HCT116 (cell line): ENCODE measurements at regions not wholly inside any gene's neighbourhood (a gene's known extent, or its start where the extent isn't known, plus 50 kb on each side); places are given as distances from the start of the nearest gene placed in this dataset.

Experiments
- ATAC-seq: fragments of 200-7000 bp; cut with Tn5 transposase; 2 replicates; pipeline ENCODE4 v1.9.1; 2020; ENCODE audit warnings: mild to moderate bottlenecking, moderate library complexity
- BruUV-seq: library from RNA; stranded (reverse); fragments of 400-500 nt; replicated peaks from 2 replicates; lab custom pipeline; 2021; lab: Mats Ljungman, UMichigan
- CTCF ChIA-PET: fragments of 300-600 bp; sonication (Branson Sonifier 250); formaldehyde crosslinking; loops from one replicate; lab custom pipeline; 2021; ENCODE audit warnings: antibody characterized with exemption; lab: Charles Lee
- POLR2A ChIA-PET: fragments of 300-600, 350-600 bp; sonication (Branson Sonifier 250); formaldehyde crosslinking; loops from one replicate; lab custom pipeline; 2021; ENCODE audit warnings: antibody characterized with exemption; lab: Charles Lee
- RAD21 ChIA-PET, 2 experiments: fragments of 300-600 bp; sonication (Branson Sonifier 250); formaldehyde crosslinking; loops; one replicate each; lab custom pipeline; 2023; ENCODE audit warnings: low total read pairs in 2 of 2; ENCODE audit not compliant: uncharacterized antibody in 2 of 2, unreplicated experiment in 2 of 2, low non-redundant PET in 1 of 2; lab: Charles Lee
- DNase-seq: peaks from one replicate; pipeline ENCODE4 v3.0.0-alpha.2; 2010; ENCODE audit warnings: low read depth, low spot score
- H2AFZ ChIP-seq: fragments of 200-600 bp; shearing (Covaris generic), sonication (generic); 2 replicates; pipeline ENCODE4 v1.6.1; 2017; ENCODE audit warnings: low read depth, mixed run types, mixed read lengths, antibody characterized with exemption, low read length; ENCODE audit not compliant: poor library complexity, severe bottlenecking
- H3K27ac ChIP-seq: 2 replicates; pipeline ENCODE4 v1.5.1; 2012; ENCODE audit warnings: low read depth, low read length
- H3K27me3 ChIP-seq: fragments of 200-600 bp; sonication (generic); 2 replicates; pipeline ENCODE4 v1.6.1; 2016; ENCODE audit warnings: mixed run types, low read length, mixed read lengths; ENCODE audit not compliant: insufficient read depth
- H3K36me3 ChIP-seq, 2 experiments: fragments of 200-500 bp in 1 of 2; fragments of 200-600 bp in 1 of 2; sonication (Bioruptor generic) in 1 of 2; sonication (generic) in 1 of 2; 2 replicates each; pipeline versions ENCODE4 v1.5.1 to v1.6.1; 2014 to 2016; ENCODE audit warnings: low read length in 2 of 2, inconsistent platforms in 1 of 2, mixed read lengths in 1 of 2, mixed run types in 1 of 2; ENCODE audit not compliant: insufficient read depth in 2 of 2, control insufficient read depth in 1 of 2
- H3K4me1 ChIP-seq, 2 experiments: fragments of 200-600 bp in 1 of 2; sonication (generic) in 1 of 2; 2 replicates each; pipeline versions ENCODE4 v1.5.1 to v1.6.1; 2012 to 2017; ENCODE audit warnings: low read length in 2 of 2, inconsistent platforms in 1 of 2, mild to moderate bottlenecking in 1 of 2, mixed read lengths in 1 of 2, mixed run types in 1 of 2, moderate library complexity in 1 of 2; ENCODE audit not compliant: insufficient read depth in 2 of 2, control insufficient read depth in 1 of 2
- H3K4me2 ChIP-seq: fragments of 200-600 bp; sonication (generic); 2 replicates; pipeline ENCODE4 v1.6.1; 2017; ENCODE audit warnings: mixed run types, low read length, mixed read lengths
- H3K4me3 ChIP-seq, 2 experiments: fragments of 200-600 bp in 1 of 2; sonication (generic) in 1 of 2; replicated peaks in 1 of 2; 2 replicates each; pipeline ENCODE4 v1.5.1; 2011 to 2016; ENCODE audit warnings: low read length in 2 of 2, control low read depth in 1 of 2, low read depth in 1 of 2, mild to moderate bottlenecking in 1 of 2, mixed read lengths in 1 of 2, mixed run types in 1 of 2
- H3K79me2 ChIP-seq: fragments of 200-600 bp; sonication (generic); 2 replicates; pipeline ENCODE4 v1.6.1; 2017; ENCODE audit warnings: mild to moderate bottlenecking, mixed run types, low read length, moderate library complexity, mixed read lengths; ENCODE audit not compliant: insufficient read depth
- H3K9ac ChIP-seq: fragments of 200-600 bp; sonication (generic); 2 replicates; pipeline ENCODE4 v1.6.1; 2016; ENCODE audit warnings: low read length, mixed read lengths
- H3K9me2 ChIP-seq: fragments of 200-600 bp; sonication (generic), shearing (Covaris generic); 2 replicates; pipeline ENCODE4 v1.6.1; 2017; ENCODE audit warnings: mixed run types, mild to moderate bottlenecking, moderate library complexity; ENCODE audit not compliant: insufficient read depth
- H3K9me3 ChIP-seq, 2 experiments: fragments of 200-500 bp in 1 of 2; fragments of 200-600 bp in 1 of 2; sonication (Bioruptor generic) in 1 of 2; sonication (generic) in 1 of 2; 2 replicates each; pipeline ENCODE4 v1.6.1; 2014 to 2017; ENCODE audit warnings: low read length in 2 of 2, mixed read lengths in 2 of 2, inconsistent platforms in 1 of 2, low read depth in 1 of 2, mild to moderate bottlenecking in 1 of 2, mixed run types in 1 of 2, moderate library complexity in 1 of 2; ENCODE audit not compliant: control insufficient read depth in 1 of 2, insufficient read depth in 1 of 2
- H4K20me1 ChIP-seq: fragments of 200-600 bp; sonication (generic), shearing (Covaris generic); 2 replicates; pipeline ENCODE4 v1.6.1; 2017; ENCODE audit warnings: mixed run types, mild to moderate bottlenecking, moderate library complexity; ENCODE audit not compliant: insufficient read depth
- CEBPB ChIP-seq: IDR thresholded peaks from 2 replicates; pipeline ENCODE4 v1.6.1; 2012; ENCODE audit warnings: low read depth
- ZBTB33 ChIP-seq: IDR thresholded peaks from 2 replicates; pipeline ENCODE4 v1.6.1; 2011; ENCODE audit warnings: mild to moderate bottlenecking, low read length, moderate library complexity; ENCODE audit not compliant: insufficient replicate concordance; ENCODE audit errors: extremely low read depth
- intact Hi-C: fragments of 100-400 bp; cut with micrococcal nuclease; formaldehyde crosslinking; loops from 2 replicates; pipeline ENCODE4 v1.10.0; 2022

GRCh38 chr4:3830774-3831528, 64.8 kb downstream of the ADRA2C start:
- ChIA-PET RAD21 (interaction anchor here in 1 of 2 experiments (0.6 kb wide), 1 partner anchor 47 kb away, joined by 4 read pairs; no protein-coding TSS in a partner anchor), POLR2A (no interaction called here)

More at GRCh38 chr4:3830774-3831528, 64.8 kb downstream of the ADRA2C start:
- Histone ChIP-seq H3K4me1 (peaks cover 2 to 9% of the 10 kb centered on the region in 2 experiments; a peak in 2 of 4 replicates), H3K9ac (no peak overlapping the region), H3K27me3 (no peaks in the 10 kb centered on the region), H4K20me1 (no peaks in the 10 kb centered on the region), H3K27ac (no peak overlapping the region), H2AFZ (no peak overlapping the region), H3K79me2 (no peaks in the 10 kb centered on the region), H3K36me3 (no peaks in the 10 kb centered on the region), H3K4me3 (no peak overlapping the region), H3K4me2 (no peak overlapping the region)
- DNase-seq (no peak), ATAC-seq (no peak)
- intact Hi-C loops = no loop called here
- CTCF ChIA-PET = no interaction called here
- BruUV-seq = no TSS peak
- TF ChIP-seq CEBPB = no peak
- TF ChIP-seq ZBTB33 = no peak
- TF ChIP-seq, all 23 proteins: peak for 0
- no peaks in the 10 kb centered on the region for H3K9me3 ChIP-seq
- H3K9me2 ChIP-seq = no peaks in the 10 kb centered on the region
